Stromal cell of bone marrow (primary cell): ENCODE measurements at regions not wholly inside any gene's neighbourhood (a gene's known extent, or its start where the extent isn't known, plus 50 kb on each side); places are given as distances from the start of the nearest gene placed in this dataset.
"Not testable (repeated sequence)": the region's sequence is repeated elsewhere in the genome, so short reads cannot be mapped to it uniquely, and the experiment has no call there.

Experiments
- DNase-seq: peaks from one replicate; pipeline ENCODE4 v3.0.0-alpha.2; 2012; ENCODE audit warnings: low read depth

- no peak for DNase-seq
These were observed 540.6 kb upstream of the MIR17HG start for GRCh38 chr13:90806892-90807291.

GRCh38 chr13:90808838-90809237 lies 538.6 kb upstream of the MIR17HG start:
- no peak for DNase-seq

GRCh38 chr13:90824032-90824431 lies 523.5 kb upstream of the MIR17HG start:
- DNase-seq = no peak

- no peak for DNase-seq
These were observed 520.8 kb upstream of the MIR17HG start for GRCh38 chr13:90826688-90827087.

GRCh38 chr13:90830782-90831181 lies 516.7 kb upstream of the MIR17HG start:
- no peak for DNase-seq

GRCh38 chr13:90833951-90834350 lies 513.5 kb upstream of the MIR17HG start:
- DNase-seq = no peak

- no peak for DNase-seq
These were observed 512.8 kb upstream of the MIR17HG start for GRCh38 chr13:90834700-90835099.

GRCh38 chr13:90835826-90836225 lies 511.7 kb upstream of the MIR17HG start:
- DNase-seq = no peak

- DNase-seq = no peak
These were observed 509.0 kb upstream of the MIR17HG start for GRCh38 chr13:90838317-90838960.

GRCh38 chr13:90839061-90839460 lies 508.4 kb upstream of the MIR17HG start:
- DNase-seq = no peak

- DNase-seq = no peak
These were observed 500.6 kb upstream of the MIR17HG start for GRCh38 chr13:90846936-90847335.

GRCh38 chr13:90853666-90854065 lies 493.8 kb upstream of the MIR17HG start:
- not testable (repeated sequence) for DNase-seq

GRCh38 chr13:90857921-90858320 lies 489.6 kb upstream of the MIR17HG start:
- DNase-seq = no peak

GRCh38 chr13:90866006-90866405 lies 481.5 kb upstream of the MIR17HG start:
- DNase-seq = no peak

GRCh38 chr13:90867336-90867683 lies 480.2 kb upstream of the MIR17HG start:
- peak; percentile 25 for DNase-seq

- peak; percentile 6 for DNase-seq
These were observed 479.1 kb upstream of the MIR17HG start for GRCh38 chr13:90868321-90868920.

- no peak for DNase-seq
These were observed 477.9 kb upstream of the MIR17HG start for GRCh38 chr13:90869580-90869979.

- DNase-seq = no peak
These were observed 474.9 kb upstream of the MIR17HG start for GRCh38 chr13:90872491-90873025.

GRCh38 chr13:90880790-90881189 lies 466.7 kb upstream of the MIR17HG start:
- DNase-seq = no peak

- DNase-seq = no peak
These were observed 464.9 kb upstream of the MIR17HG start for GRCh38 chr13:90882551-90882950.

GRCh38 chr13:90883592-90883991 lies 463.9 kb upstream of the MIR17HG start:
- DNase-seq = no peak

GRCh38 chr13:90884066-90884465 lies 463.4 kb upstream of the MIR17HG start:
- DNase-seq = no peak

- DNase-seq = no peak
These were observed 457.3 kb upstream of the MIR17HG start for GRCh38 chr13:90889906-90890834.
